Nephron (organoid): ENCODE measurements at regions not wholly inside any gene's neighbourhood (a gene's known extent, or its start where the extent isn't known, plus 50 kb on each side); places are given as distances from the start of the nearest gene placed in this dataset.
"Not testable (repeated sequence)": the region's sequence is repeated elsewhere in the genome, so short reads cannot be mapped to it uniquely, and the experiment has no call there.

Experiments
- H3K27ac Mint-ChIP-seq, 3 experiments: 2 replicates each; pipeline ENCODE4 v1.8.0; 2020; ENCODE audit warnings: mixed read lengths in 3 of 3, mild to moderate bottlenecking in 2 of 3, moderate library complexity in 1 of 3
- H3K27me3 Mint-ChIP-seq: 2 replicates; pipeline ENCODE4 v1.8.0; 2021; ENCODE audit warnings: low read depth, mild to moderate bottlenecking, moderate library complexity, mixed read lengths
- H3K36me3 Mint-ChIP-seq: 2 replicates; pipeline ENCODE4 v1.8.0; 2020; ENCODE audit warnings: low read depth, mixed read lengths
- H3K4me1 Mint-ChIP-seq: 2 replicates; pipeline ENCODE4 v1.8.0; 2020; ENCODE audit warnings: mixed read lengths
- H3K4me3 Mint-ChIP-seq, 3 experiments: 2 replicates each; pipeline ENCODE4 v1.8.0; 2020; ENCODE audit warnings: mild to moderate bottlenecking in 3 of 3, mixed read lengths in 3 of 3, moderate library complexity in 2 of 3
- H3K9me3 Mint-ChIP-seq: 2 replicates; pipeline ENCODE4 v1.8.0; 2020; ENCODE audit warnings: mixed read lengths
- CTCF ChIP-seq, 3 experiments: fragments of 200-600 bp; sonication (generic); IDR thresholded peaks; one replicate each; pipeline ENCODE4 v1.5.0; 2021; ENCODE audit warnings: antibody characterized with exemption in 3 of 3; ENCODE audit not compliant: unreplicated experiment in 3 of 3

- H3K4me3 Mint-ChIP-seq = no peak overlapping the region
- no peak for TF ChIP-seq CTCF (IDR thresholded peaks at IDR 0.05; ENCODE audit: unreplicated experiment in 3 of 3)
- H3K36me3 Mint-ChIP-seq = no peaks in the 10 kb centered on the region
- no peaks in the 10 kb centered on the region for H3K9me3 Mint-ChIP-seq
- H3K27me3 Mint-ChIP-seq = peaks cover 19% of the 10 kb centered on the region
- peaks cover 4% of the 10 kb centered on the region for H3K4me1 Mint-ChIP-seq
- no peak overlapping the region for H3K27ac Mint-ChIP-seq
Observed at GRCh38 chr1:222053790-222054294, 312.0 kb upstream of the DUSP10 start.

GRCh38 chr1:222051311-222051710 is 309.4 kb upstream of the DUSP10 start:
- H3K36me3 Mint-ChIP-seq, H3K27ac Mint-ChIP-seq, H3K9me3 Mint-ChIP-seq, H3K4me3 Mint-ChIP-seq: not testable (repeated sequence)
- H3K4me1 Mint-ChIP-seq = peaks cover 22% of the 10 kb centered on the region
- peaks cover 20% of the 10 kb centered on the region for H3K27me3 Mint-ChIP-seq

- not testable (repeated sequence) for H3K36me3 Mint-ChIP-seq, H3K4me3 Mint-ChIP-seq, H3K9me3 Mint-ChIP-seq, H3K27ac Mint-ChIP-seq
- Mint-ChIP-seq H3K4me1 (peaks cover 30% of the 10 kb centered on the region), H3K27me3 (peaks cover 17% of the 10 kb centered on the region)
Observed at GRCh38 chr1:222049661-222050060, 307.8 kb upstream of the DUSP10 start.

- H3K4me3 Mint-ChIP-seq = no peak overlapping the region
- no peak for TF ChIP-seq CTCF (IDR thresholded peaks at IDR 0.05; ENCODE audit: unreplicated experiment in 3 of 3)
- peaks cover 34% of the 10 kb centered on the region for H3K4me1 Mint-ChIP-seq
- no peaks in the 10 kb centered on the region for H3K9me3 Mint-ChIP-seq
- peak overlapping the region; percentile 34 to 73 (median 35) for H3K27ac Mint-ChIP-seq
- H3K36me3 Mint-ChIP-seq = no peaks in the 10 kb centered on the region
- H3K27me3 Mint-ChIP-seq = peaks cover 15% of the 10 kb centered on the region
Observed at GRCh38 chr1:222049176-222049575, 307.3 kb upstream of the DUSP10 start.

GRCh38 chr1:222048094-222048595 is 306.3 kb upstream of the DUSP10 start:
- peaks cover 15% of the 10 kb centered on the region for H3K27me3 Mint-ChIP-seq
- no peak overlapping the region for H3K4me3 Mint-ChIP-seq

GRCh38 chr1:222047366-222047765 is 305.5 kb upstream of the DUSP10 start:
- Mint-ChIP-seq H3K4me3 (no peak overlapping the region), H3K27ac (no peak overlapping the region), H3K27me3 (peaks cover 9% of the 10 kb centered on the region), H3K36me3 (no peaks in the 10 kb centered on the region), H3K9me3 (no peaks in the 10 kb centered on the region), H3K4me1 (peaks cover 47% of the 10 kb centered on the region)
- TF ChIP-seq CTCF (IDR thresholded peaks at IDR 0.05; ENCODE audit: unreplicated experiment in 3 of 3) = no peak

More at GRCh38 chr1:222048094-222048595, 306.3 kb upstream of the DUSP10 start:
- no peaks in the 10 kb centered on the region for H3K9me3 Mint-ChIP-seq
- H3K4me1 Mint-ChIP-seq = peaks cover 44% of the 10 kb centered on the region
- no peak for TF ChIP-seq CTCF (IDR thresholded peaks at IDR 0.05; ENCODE audit: unreplicated experiment in 3 of 3)
- no peaks in the 10 kb centered on the region for H3K36me3 Mint-ChIP-seq
- peak overlapping the region; percentile 34 to 73 (median 54) for H3K27ac Mint-ChIP-seq

GRCh38 chr1:222046684-222047263 is 304.9 kb upstream of the DUSP10 start:
- Mint-ChIP-seq H3K9me3 (no peaks in the 10 kb centered on the region), H3K36me3 (no peaks in the 10 kb centered on the region), H3K27ac (no peak overlapping the region), H3K4me3 (no peak overlapping the region), H3K27me3 (peaks cover 9% of the 10 kb centered on the region), H3K4me1 (peaks cover 47% of the 10 kb centered on the region)
- no peak for TF ChIP-seq CTCF (IDR thresholded peaks at IDR 0.05; ENCODE audit: unreplicated experiment in 3 of 3)
